H9 (cell line): ENCODE measurements at regions not wholly inside any gene's neighbourhood (a gene's known extent, or its start where the extent isn't known, plus 50 kb on each side); places are given as distances from the start of the nearest gene placed in this dataset.

Source experiments
- DNase-seq: peaks from one replicate; pipeline ENCODE4 v3.0.0-alpha.2; 2017
- H2AFZ ChIP-seq: one replicate; pipeline ENCODE4 v1.6.1; 2013; ENCODE audit warnings: mild to moderate bottlenecking, low read length, control low read depth, moderate library complexity
- H2AK5ac ChIP-seq: 2 replicates; pipeline ENCODE4 v1.6.1; 2013; ENCODE audit warnings: low read length, control low read depth, mixed read lengths; ENCODE audit not compliant: insufficient read length
- H2BK120ac ChIP-seq: one replicate; pipeline ENCODE4 v1.6.1; 2013; ENCODE audit warnings: low read depth, mild to moderate bottlenecking, low read length, control low read depth, inconsistent platforms; ENCODE audit not compliant: poor library complexity, severe bottlenecking
- H2BK12ac ChIP-seq: 2 replicates; pipeline ENCODE4 v1.6.1; 2013; ENCODE audit warnings: low read length, control low read depth, mixed read lengths, low read depth; ENCODE audit not compliant: insufficient read length
- H2BK15ac ChIP-seq: 2 replicates; pipeline ENCODE4 v1.6.1; 2013; ENCODE audit warnings: low read depth, low read length, control low read depth
- H2BK20ac ChIP-seq: one replicate; pipeline ENCODE4 v1.6.1; 2013; ENCODE audit warnings: low read depth, mild to moderate bottlenecking, low read length, control low read depth, inconsistent platforms; ENCODE audit not compliant: poor library complexity, severe bottlenecking
- H2BK5ac ChIP-seq: 2 replicates; pipeline ENCODE4 v1.6.1; 2013; ENCODE audit warnings: low read length, control low read depth, mixed read lengths; ENCODE audit not compliant: insufficient read length
- H3K14ac ChIP-seq: 2 replicates; pipeline ENCODE4 v1.6.1; 2013; ENCODE audit warnings: low read length, control low read depth; ENCODE audit not compliant: insufficient read depth
- H3K18ac ChIP-seq: 2 replicates; pipeline ENCODE4 v1.6.1; 2013; ENCODE audit warnings: low read depth, mild to moderate bottlenecking, mixed read lengths, low read length, control low read depth; ENCODE audit not compliant: insufficient read length
- H3K23ac ChIP-seq: 2 replicates; pipeline ENCODE4 v1.6.1; 2013; ENCODE audit warnings: low read length, control low read depth, mixed read lengths, low read depth; ENCODE audit not compliant: insufficient read length
- H3K23me2 ChIP-seq: 2 replicates; pipeline ENCODE4 v1.6.1; 2013; ENCODE audit warnings: low read depth, mild to moderate bottlenecking, mixed read lengths, low read length, control low read depth; ENCODE audit not compliant: insufficient read length, poor library complexity, severe bottlenecking
- H3K27ac ChIP-seq: 2 replicates; pipeline ENCODE4 v1.5.1; 2013; ENCODE audit warnings: low read length, control low read depth, mixed read lengths, low read depth; ENCODE audit not compliant: insufficient read length
- H3K27me3 ChIP-seq: 2 replicates; pipeline ENCODE4 v1.6.1; 2013; ENCODE audit warnings: low read length, control low read depth, inconsistent platforms; ENCODE audit not compliant: insufficient read depth
- H3K4ac ChIP-seq: 2 replicates; pipeline ENCODE4 v1.6.1; 2013; ENCODE audit warnings: low read depth, mild to moderate bottlenecking, control low read depth, inconsistent platforms, low read length, moderate library complexity
- H3K4me1 ChIP-seq: 2 replicates; pipeline ENCODE4 v1.6.1; 2013; ENCODE audit warnings: low read length, control low read depth, inconsistent platforms; ENCODE audit not compliant: insufficient read depth
- H3K4me2 ChIP-seq: 2 replicates; pipeline ENCODE4 v1.6.1; 2013; ENCODE audit warnings: low read length, control low read depth, mixed read lengths; ENCODE audit not compliant: insufficient read length, insufficient read depth
- H3K56ac ChIP-seq: 2 replicates; pipeline ENCODE4 v1.6.1; 2013; ENCODE audit warnings: low read depth, mild to moderate bottlenecking, mixed read lengths, low read length, control low read depth; ENCODE audit not compliant: insufficient read length
- H3K79me1 ChIP-seq: 2 replicates; pipeline ENCODE4 v1.6.1; 2013; ENCODE audit warnings: low read depth, mild to moderate bottlenecking, moderate library complexity, low read length, control low read depth, inconsistent platforms; ENCODE audit not compliant: insufficient read depth, poor library complexity, severe bottlenecking
- H3K79me2 ChIP-seq: 2 replicates; pipeline ENCODE4 v1.6.1; 2013; ENCODE audit warnings: low read length, control low read depth, inconsistent platforms; ENCODE audit not compliant: insufficient read depth
- H3K9ac ChIP-seq: 2 replicates; pipeline ENCODE4 v1.6.1; 2013; ENCODE audit warnings: low read length, control low read depth, mixed read lengths; ENCODE audit not compliant: insufficient read length; ENCODE audit errors: extremely low read depth
- H3K9me3 ChIP-seq: one replicate; pipeline ENCODE4 v1.6.1; 2013; ENCODE audit warnings: low read depth, low read length, inconsistent platforms; ENCODE audit not compliant: control insufficient read depth
- H3T11ph ChIP-seq: one replicate; pipeline ENCODE4 v1.6.1; 2013; ENCODE audit warnings: mild to moderate bottlenecking, low read length, control low read depth, inconsistent platforms
- H4K20me1 ChIP-seq: one replicate; pipeline ENCODE4 v1.6.1; 2013; ENCODE audit not compliant: control insufficient read depth, insufficient read length, insufficient read depth
- H4K5ac ChIP-seq: 2 replicates; pipeline ENCODE4 v1.6.1; 2013; ENCODE audit warnings: low read depth, mild to moderate bottlenecking, mixed read lengths, low read length, control low read depth; ENCODE audit not compliant: insufficient read length
- H4K8ac ChIP-seq: replicated peaks from 2 replicates; pipeline ENCODE4 v1.6.1; 2013; ENCODE audit warnings: low read length, control low read depth, mixed read lengths, low read depth; ENCODE audit not compliant: insufficient read length
- H4K91ac ChIP-seq: 2 replicates; pipeline ENCODE4 v1.6.1; 2013; ENCODE audit warnings: low read depth, mild to moderate bottlenecking, moderate library complexity, mixed read lengths, low read length, control low read depth; ENCODE audit not compliant: insufficient read length
- H3K27ac Mint-ChIP-seq, 3 experiments: 2 replicates in 2 of 3; 3 replicates in 1 of 3; pipeline ENCODE4 v1.8.0; 2020 to 2021; ENCODE audit warnings: mixed read lengths in 3 of 3, mild to moderate bottlenecking in 1 of 3, moderate library complexity in 1 of 3
- H3K27me3 Mint-ChIP-seq: 2 replicates; pipeline ENCODE4 v1.8.0; 2021; ENCODE audit warnings: low read depth, mild to moderate bottlenecking, moderate library complexity, mixed read lengths
- H3K36me3 Mint-ChIP-seq, 3 experiments: 2 replicates in 2 of 3; 3 replicates in 1 of 3; pipeline ENCODE4 v1.8.0; 2020 to 2021; ENCODE audit warnings: low read depth in 3 of 3, mixed read lengths in 3 of 3; ENCODE audit not compliant: insufficient read depth in 1 of 3
- H3K4me1 Mint-ChIP-seq, 2 experiments: 2 replicates each; pipeline ENCODE4 v1.8.0; 2020; ENCODE audit warnings: mixed read lengths in 2 of 2
- H3K4me3 Mint-ChIP-seq, 2 experiments: 2 replicates in 1 of 2; 3 replicates in 1 of 2; pipeline ENCODE4 v1.8.0; 2020 to 2021; ENCODE audit warnings: mild to moderate bottlenecking in 2 of 2, mixed read lengths in 2 of 2, moderate library complexity in 1 of 2
- H3K9me3 Mint-ChIP-seq, 2 experiments: 2 replicates in 1 of 2; 3 replicates in 1 of 2; pipeline ENCODE4 v1.8.0; 2020; ENCODE audit warnings: mild to moderate bottlenecking in 2 of 2, mixed read lengths in 2 of 2, moderate library complexity in 1 of 2
- CTCF ChIP-seq: fragments of 200-600 bp; sonication (generic); conservative IDR thresholded peaks from 3 replicates; pipeline ENCODE4 v1.8.0; 2021; ENCODE audit warnings: antibody characterized with exemption, mild to moderate bottlenecking
- whole genome bisulfite sequencing: extraction: QIAGEN DNeasy Blood & Tissue Kit; methylation state at CpG from one replicate; pipeline ENCODE4 v1.1.7; 2013; ENCODE audit warnings: missing lambda C conversion rate, low lambda C conversion rate, mixed read lengths; ENCODE audit not compliant: insufficient read length; ENCODE audit errors: extremely low coverage; 5-methylcytosine and 5-hydroxymethylcytosine counted together

DNA sequence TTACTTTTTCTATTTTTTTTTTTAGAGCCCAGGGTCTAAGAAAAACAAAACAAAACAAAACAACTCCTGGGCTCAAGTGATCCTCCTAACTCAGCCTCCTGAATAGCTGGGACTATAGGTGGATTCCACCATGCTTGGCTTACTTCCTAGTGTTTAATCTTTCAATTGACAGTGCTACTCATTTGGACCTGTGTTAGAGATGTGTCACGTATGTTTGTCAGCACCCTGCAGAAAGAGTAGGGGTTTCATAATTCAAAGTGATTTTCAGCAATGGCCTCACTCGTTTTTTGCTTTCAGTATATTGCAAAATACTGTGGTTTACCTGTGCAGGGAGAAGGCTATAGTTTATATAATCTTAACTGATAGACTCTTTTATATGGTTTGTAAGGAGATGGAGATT, 71.6 kb upstream of the TEX13D start:
- H3K27me3 ChIP-seq: no peaks in the 10 kb centered on the region
- no peak overlapping the region for H2AFZ ChIP-seq
- no peak overlapping the region for H4K91ac ChIP-seq
- Mint-ChIP-seq H3K27me3 (no peaks in the 10 kb centered on the region), H3K36me3 (no peaks in the 10 kb centered on the region), H3K4me3 (no peak overlapping the region), H3K9me3 (peaks cover 3 to 6% of the 10 kb centered on the region in 2 experiments; a peak in 1 of 5 replicates), H3K27ac (no peak overlapping the region), H3K4me1 (peaks cover 7 to 10% of the 10 kb centered on the region in 2 experiments)
- H2AK5ac ChIP-seq: no peak overlapping the region
- H4K20me1 ChIP-seq: no peaks in the 10 kb centered on the region
- no peaks in the 10 kb centered on the region for H3K79me1 ChIP-seq
- TF ChIP-seq CTCF: no peak
- H4K5ac ChIP-seq: no peak overlapping the region
- H3K14ac ChIP-seq: no peak overlapping the region
- H2BK120ac ChIP-seq: no peak overlapping the region
- no peak overlapping the region for H2BK20ac ChIP-seq
- H3K9me3 ChIP-seq: peaks cover 9% of the 10 kb centered on the region
- no peak overlapping the region for H2BK15ac ChIP-seq
- no peaks in the 10 kb centered on the region for H3K4me1 ChIP-seq
- no peak overlapping the region for H3K18ac ChIP-seq
- no CpG with 5 or more reads among the region's 2 CpGs for WGBS
- H3K23ac ChIP-seq: no peak overlapping the region
- H3T11ph ChIP-seq: no peak overlapping the region
- DNase-seq: no peak
- H3K23me2 ChIP-seq: no peaks in the 10 kb centered on the region
- H4K8ac ChIP-seq: no peak overlapping the region
- no peak overlapping the region for H3K4ac ChIP-seq
- no peak overlapping the region for H3K56ac ChIP-seq
- H3K79me2 ChIP-seq: no peaks in the 10 kb centered on the region
- no peak overlapping the region for H2BK5ac ChIP-seq
- no peak overlapping the region for H2BK12ac ChIP-seq
- no peak overlapping the region for H3K4me2 ChIP-seq
- no peak overlapping the region for H3K9ac ChIP-seq
- H3K27ac ChIP-seq: no peak overlapping the region
